NCI-H1092 treated with DMSO at 0.1 percent for 48 hours (cell line): ENCODE measurements at regions not wholly inside any gene's neighbourhood (a gene's known extent, or its start where the extent isn't known, plus 50 kb on each side); places are given as distances from the start of the nearest gene placed in this dataset.

Source experiments
- DNase-seq: peaks from one replicate; lab custom pipeline; 2025; lab: John Stamatoyannopoulos, UW

DNA sequence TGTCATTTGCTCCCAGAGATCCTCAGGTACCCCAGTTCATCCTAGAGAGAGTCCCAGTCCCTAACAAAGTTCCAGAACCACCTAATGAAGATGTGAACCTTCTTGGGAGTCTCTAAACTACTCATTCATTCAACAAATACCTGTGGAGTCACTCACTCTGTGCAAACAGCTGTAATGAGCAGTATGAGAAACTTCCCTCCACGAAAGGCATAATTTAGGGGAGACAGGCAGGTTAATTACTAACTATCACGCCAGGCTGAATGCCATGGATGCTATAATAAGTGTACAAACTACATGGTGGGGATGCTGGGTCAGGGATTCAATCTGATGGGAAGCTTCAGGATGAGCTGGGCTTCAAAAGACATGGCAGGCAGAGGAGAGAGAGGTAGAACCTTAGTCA is 70.1 kb upstream of the AFDN start:
- no peak for DNase-seq

GRCh38 chr6:167757249-167757648 is 69.5 kb upstream of the AFDN start:
- DNase-seq: no peak

DNA sequence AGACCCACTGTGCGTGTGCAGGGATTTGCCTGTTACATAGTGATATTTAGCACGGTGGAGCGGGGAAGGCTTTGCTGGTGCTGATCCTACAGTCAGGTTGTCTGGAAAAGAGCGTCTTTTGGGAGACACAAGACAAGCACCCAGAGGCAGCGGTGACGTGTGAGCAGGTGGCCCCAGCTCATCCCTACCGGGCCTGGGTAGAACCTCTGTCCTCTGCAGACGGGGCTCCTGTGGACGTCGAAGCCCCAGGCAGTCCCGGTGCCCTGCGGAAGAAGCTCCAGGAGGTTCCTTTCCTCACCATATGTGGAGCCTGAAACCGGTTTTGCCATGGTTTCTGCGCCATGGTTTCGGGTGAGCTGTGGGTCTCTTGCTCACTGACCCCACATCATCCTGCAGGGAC is 68.9 kb upstream of the AFDN start:
- DNase-seq: no peak

DNA sequence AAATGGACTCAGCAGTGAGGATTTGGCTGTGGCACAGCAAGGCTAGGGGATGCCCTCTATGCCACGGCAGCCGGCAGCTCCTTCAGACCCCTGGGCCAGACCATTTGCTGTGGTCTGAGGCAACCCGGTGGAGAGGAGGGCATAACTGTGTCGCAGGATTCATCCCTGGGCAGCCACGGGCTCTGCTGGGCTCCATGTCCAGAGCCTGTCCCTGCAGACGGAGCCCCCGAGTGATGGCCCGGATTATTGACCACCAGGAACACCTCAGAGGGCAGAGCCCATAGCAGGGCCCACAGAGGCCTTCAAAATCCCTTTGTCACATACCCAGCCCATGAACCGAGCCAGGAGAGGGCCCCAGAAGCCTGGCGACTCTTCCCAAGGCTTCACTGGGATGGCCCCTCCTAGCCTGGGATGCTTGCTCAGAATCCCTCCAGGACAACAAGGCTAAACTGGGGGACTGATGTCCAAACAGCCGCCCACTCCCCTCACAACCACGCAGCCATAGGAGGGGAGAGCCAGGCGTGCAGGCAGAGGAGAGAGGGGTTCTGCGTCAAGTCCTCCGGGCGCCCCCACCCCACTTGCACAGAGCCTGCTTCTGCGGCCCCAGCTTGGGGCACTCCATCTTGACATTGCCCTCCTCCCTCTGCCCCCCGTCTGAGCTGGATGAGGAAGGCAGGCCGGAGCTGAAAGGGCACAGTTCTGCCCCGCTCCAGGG is 68.2 kb upstream of the AFDN start:
- no peak for DNase-seq

DNA sequence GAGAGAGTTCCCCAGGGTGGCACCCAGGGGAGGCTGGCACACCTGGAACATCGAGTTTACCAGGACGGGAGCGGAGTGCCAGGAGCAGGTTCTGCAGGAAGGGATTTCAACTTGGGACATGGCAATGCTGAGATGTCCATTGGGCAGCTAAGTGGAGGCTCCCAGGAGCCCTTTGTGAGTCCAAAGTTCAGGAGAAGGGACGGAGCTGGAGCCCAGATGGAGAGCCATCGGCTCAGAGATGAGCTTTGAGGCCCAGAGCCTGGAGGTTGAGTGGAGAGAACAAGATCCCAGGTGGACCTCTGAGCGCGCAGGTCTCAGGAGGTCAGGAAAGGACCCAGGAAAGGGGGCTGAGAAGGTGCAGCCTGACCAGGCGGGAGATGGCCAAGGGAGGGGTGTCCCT is 67.5 kb upstream of the AFDN start:
- DNase-seq: no peak

DNA sequence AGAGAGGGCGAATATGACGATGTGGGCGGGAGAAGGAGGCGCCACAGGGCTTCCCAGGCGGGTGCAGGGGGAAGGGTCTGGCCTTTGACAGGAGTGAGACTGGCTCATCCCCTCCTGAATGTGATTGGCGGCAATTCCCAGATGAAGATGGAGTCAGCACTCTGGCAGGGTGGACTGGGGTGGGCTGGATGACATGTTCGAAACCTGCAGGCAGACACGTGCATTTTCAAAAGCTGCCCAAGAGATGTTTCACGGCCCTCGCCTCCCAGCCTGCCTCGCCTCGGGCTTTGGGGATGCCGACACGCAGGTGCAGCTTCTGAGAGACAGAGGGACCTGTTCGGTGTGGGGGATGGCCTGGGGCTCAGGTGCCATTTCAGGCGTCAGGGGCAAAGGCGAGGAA is 66.8 kb upstream of the AFDN start:
- no peak for DNase-seq

GRCh38 chr6:167760979-167761793 is 65.5 kb upstream of the AFDN start:
- DNase-seq: no peak

DNA sequence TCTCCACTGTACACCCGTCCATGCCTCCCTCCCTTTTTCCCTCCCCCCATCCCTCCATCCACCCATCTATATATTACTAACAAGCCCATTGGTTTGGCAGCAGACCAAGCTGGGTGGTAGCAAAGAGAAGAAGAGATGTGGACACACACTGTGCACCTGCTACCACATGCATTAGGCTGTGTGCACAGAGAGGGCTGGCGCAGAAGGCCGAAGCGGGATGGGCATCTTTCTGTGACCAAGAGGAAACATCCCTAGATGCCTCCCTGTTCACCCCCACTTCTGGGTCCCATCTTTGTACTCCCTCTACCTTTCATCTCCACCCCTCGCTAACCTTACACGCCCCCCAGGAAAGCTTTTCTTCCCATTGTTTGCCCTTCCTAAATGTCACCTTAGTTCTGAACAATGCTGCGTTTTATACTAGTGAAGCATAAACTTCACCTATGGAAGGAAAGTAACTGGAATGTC is 64.9 kb upstream of the AFDN start:
- peak; percentile 28 for DNase-seq

GRCh38 chr6:167762259-167762962 is 64.3 kb upstream of the AFDN start:
- no peak for DNase-seq

DNA sequence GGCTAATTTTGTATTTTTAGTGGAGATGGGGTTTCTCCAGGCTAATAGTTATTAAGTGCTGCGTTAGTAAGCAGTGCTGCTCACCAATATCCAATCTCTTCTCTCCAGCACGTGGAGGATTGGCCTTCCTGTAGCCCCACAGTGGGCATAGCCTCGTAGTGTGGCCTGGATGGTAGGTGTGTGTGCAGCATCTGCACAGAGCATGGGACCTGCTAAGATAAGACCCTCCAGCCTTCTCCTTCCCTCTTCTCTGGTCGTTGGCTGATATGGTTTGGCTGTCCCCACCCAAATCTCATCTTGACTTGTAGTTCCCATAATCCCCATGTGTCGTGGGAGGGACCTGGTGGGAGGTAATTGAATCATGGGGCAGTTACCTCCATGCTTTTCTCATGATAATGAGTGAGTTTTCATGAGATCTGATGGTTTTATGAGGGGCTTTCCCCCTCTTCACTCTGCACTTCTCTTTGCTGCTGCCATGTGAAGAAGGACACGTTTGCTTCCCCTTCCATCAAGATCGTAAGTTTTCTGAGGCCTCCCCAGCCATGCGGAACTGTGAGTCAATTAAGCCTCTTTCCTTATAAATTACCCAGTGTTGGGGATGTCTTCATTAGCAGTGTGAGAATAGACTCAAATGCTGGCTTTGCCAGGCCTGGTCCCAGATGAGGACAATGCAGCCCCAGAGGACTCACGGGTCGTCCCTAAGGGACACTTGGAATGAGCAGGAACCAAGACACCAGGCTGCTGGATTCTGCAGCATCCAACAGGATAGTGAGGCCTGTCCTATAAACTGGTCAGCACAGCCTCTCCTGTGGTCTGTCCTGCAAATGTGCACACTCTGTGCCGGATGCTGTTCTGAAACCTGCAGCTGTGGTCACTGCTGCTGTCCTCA is 63.4 kb upstream of the AFDN start:
- no peak for DNase-seq

DNA sequence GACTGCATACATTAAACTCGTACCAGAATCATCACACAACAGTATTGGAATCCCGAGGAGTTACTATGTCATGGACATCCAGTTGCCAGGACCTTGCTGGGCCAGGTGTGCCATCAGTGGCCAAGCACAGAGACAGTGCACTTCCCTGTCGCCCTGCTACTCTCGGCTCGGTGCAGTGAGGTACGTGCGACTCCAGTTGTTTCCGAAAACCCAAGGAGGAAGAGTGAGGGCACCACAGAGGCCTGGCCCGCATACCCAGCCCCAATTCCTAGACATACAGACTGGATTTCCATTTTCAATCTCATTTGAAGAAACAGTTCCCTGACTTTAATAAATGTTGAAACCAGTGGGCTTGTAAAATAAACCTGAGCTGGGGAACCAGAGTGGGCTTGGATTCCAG is 62.5 kb upstream of the AFDN start:
- DNase-seq: no peak

DNA sequence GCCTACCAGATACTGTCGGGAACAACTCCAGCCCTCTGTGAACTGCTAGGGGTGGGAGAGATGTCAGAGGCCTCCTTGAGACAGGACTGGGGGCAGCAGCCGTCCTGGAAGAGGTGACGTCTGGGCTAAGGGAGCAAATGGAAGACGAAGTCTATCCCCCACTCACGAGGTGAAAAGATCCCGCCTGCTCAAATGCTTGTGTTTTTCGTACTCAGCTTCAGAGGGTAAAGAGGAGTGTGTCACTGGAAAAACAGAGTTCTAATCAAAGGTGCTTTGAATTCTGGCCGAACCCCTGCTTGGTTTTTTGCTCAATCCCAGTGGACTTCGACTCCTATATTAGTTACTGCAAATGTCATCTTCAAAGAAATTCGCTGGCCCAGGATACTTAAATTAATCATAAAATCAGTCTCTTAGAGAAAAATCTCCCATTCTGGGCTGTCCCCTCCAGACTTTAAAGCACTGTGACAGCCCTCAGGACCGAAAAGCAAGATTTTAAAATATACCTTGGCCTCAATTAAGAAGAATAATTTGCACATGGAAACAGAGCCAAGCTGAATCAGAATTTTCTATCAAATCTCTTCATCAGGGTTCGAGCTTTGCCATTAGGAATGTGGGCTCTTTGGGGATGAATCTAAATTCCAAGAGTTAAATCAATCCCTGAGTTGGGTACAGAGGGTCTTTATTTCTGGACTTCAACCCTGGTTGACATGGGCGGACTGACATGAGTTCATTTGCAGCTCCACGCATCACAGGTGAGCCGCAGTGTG is 61.8 kb upstream of the AFDN start:
- no peak for DNase-seq

DNA sequence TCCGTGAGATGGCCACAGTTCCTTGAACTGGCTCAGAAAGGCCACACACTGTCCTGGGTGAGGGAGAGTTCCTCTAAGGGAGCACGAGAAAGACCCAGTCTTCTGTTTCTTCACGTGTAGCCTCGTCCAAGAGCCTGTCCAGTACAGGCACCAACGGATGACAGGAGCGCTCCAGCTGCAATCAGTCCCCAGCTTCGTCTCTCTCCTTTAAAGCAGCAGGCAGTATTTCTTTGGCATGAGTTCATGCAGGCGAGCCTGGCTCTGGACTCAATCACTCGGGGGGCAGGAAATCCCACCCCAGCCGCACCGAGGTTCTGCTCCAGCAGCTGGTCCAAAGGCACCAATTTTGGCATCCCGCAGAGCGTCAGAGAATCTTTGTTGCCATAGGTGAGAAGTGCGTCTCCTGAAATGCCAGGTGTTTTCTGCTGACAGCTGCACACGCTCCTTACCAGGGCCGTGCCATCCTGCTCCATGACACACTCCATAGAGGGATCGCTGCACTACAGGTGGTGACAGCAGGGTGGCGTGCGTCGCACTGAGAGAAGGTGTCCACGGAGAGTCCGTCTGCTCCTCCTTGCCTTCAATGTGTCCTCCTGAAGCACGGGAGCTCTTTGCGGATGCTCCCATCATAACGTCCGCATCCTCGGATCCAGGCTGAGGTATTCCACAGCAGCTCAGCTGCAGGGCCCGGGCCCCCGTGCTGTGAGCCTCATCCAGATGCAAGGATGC is 59.6 kb upstream of the AFDN start:
- DNase-seq: peak; percentile 64

GRCh38 chr6:167767715-167768107 is 59.0 kb upstream of the AFDN start:
- DNase-seq: no peak

DNA sequence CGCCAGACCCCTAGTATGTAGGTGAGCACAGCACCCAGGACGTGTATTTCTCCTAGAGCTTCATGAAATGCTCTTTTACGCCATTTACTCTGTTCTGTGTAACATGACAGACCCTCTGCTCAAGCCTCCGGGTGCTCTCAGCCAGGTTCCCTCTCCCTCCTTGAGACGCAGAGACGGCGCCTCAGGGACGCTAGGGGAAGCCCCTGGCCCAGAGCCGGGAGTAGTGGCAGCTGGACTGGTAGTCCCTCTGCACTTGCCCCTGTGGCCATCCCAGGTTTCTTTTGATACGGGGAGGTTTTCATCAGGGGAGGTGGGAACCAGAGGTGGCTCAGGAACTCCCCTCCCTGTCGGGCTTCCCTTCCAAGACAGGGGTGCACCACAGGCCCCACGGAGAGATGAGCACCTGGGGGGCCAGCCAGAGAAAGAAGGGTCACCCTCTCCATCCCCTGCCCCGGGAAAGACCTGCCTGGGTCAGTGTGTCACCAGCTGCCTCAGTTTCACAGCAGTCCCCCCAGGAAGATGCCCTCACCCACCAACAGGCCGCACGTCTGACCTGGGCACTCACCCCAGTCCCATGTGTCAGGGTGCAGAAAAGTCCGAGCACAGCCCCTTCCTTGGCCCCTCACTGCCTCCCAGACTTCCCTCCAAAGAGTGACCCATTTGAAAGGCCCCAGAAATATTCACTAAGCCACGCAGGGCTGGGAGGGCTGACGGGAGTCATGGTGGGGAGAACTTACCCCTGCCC is 58.1 kb upstream of the AFDN start:
- no peak for DNase-seq

GRCh38 chr6:167769408-167770190 is 57.1 kb upstream of the AFDN start:
- no peak for DNase-seq

DNA sequence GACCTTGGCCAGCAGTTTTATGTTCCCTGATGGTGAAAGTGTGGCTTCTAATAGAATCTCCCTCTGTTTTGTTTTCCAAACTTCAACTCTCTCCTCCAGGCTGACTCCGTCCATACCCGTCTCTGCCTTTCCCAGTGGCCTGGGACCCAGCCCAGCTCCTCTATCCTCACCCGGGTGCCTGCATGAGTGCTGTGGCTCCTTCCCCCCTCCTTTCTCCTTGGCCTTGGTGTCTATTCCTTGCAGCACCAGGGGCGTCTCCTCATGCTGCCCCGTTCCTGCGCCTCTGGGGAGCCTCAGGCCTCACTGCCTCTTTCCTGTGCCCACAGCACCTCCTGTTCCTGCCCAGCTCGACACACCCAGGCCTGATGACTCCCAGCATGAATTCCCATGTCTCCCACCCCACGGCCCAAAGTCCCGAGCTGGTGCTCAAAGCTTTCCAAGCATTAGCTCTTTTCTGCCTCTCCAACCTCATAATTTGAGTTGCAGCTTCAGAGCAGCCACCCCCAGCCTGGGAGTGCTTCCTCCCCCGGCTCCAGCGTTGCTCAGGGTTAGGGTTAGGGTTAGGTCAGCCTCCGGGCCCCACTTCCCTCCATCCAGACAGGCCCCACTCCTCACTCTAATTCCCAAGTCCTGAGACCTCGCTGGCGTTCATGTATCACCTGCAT is 56.3 kb upstream of the AFDN start:
- DNase-seq: no peak

DNA sequence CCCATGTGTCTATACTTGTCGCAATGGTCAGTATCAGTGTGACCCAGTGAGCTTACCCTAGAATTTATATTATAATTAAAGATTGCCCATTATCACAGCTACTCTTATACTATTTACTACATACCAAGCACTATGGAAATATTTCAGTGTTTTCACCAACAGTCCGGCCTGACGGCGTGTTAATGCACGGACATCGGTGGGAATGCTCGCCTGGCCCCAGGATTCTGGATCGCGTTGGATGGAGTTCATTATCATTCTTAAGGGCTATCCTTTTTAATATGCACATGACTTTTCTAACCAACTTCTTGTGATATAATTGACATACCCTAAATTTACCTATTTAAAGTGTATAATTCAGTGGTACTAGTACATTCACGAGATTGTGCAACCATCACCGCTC is 51.8 kb upstream of the AFDN start:
- no peak for DNase-seq
